Cardiac fibroblast (primary cell): ENCODE measurements at regions not wholly inside any gene's neighbourhood (a gene's known extent, or its start where the extent isn't known, plus 50 kb on each side); places are given as distances from the start of the nearest gene placed in this dataset.
"Not testable (repeated sequence)": the region's sequence is repeated elsewhere in the genome, so short reads cannot be mapped to it uniquely, and the experiment has no call there.

Source experiments
- DNase-seq, 2 donors: peaks; one replicate each; pipeline versions ENCODE4 v3.0.0 to v3.0.0-alpha.2; 2010; ENCODE audit warnings: low read depth in 2 of 2
- H3K4me3 ChIP-seq, 2 donors: replicated peaks in 1 of 2; 1 replicate in 1 of 2; 2 replicates in 1 of 2; pipeline ENCODE4 v1.5.1; 2011; ENCODE audit warnings: low read depth in 2 of 2, low read length in 2 of 2, mild to moderate bottlenecking in 2 of 2, moderate library complexity in 1 of 2
- CTCF ChIP-seq: IDR thresholded peaks from one replicate; pipeline ENCODE4 v1.5.1; 2011; ENCODE audit warnings: low read depth, mild to moderate bottlenecking, low read length, inconsistent platforms

DNA sequence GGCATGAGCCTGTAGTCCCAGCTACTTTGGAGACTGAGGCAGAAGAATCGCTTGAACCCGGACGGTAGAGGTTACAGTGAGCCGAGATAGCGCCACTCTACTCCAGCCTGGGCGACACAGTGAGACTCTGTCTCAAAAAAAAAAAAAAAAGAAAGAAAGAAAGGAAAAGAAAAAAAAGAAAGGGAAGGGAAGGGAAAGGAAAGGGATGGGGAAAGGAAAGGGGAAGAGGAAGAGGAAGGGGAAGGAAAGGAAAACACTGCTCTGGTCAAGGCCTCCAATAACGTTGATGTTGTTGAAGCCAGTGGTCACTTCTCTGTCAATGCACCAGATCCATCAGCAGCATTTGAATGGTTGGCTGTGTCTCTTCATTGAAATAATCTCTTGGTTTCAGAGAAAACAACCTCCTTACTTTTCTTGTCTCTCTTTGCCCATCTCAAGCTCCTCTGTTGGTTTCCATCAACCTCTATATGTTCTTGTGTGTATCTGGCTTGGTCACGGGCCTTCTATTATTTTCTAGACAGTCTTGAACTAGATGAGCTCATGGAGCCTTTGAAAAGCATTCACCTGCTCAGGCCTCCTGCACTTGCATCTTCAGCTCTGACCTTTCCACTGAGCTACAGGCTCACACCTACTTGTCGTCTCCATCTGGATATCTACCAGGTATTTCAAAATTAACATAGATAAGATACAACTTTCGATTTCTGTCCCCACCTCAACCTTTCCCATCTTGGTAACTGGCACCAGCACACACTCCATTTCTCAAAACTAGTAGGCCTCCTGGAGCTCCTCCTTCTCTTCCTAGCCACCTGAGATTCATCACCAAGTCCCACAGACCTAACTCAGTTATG is 69.4 kb upstream of the LAPTM4A start:
- TF ChIP-seq CTCF, result no peak
- no peak for DNase-seq
- H3K4me3 ChIP-seq, result no peak overlapping the region

GRCh38 chr2:20118051-20118450 is 66.6 kb upstream of the LAPTM4A start:
- TF ChIP-seq CTCF, result no peak
- DNase-seq, result no peak
- H3K4me3 ChIP-seq, result no peak overlapping the region

DNA sequence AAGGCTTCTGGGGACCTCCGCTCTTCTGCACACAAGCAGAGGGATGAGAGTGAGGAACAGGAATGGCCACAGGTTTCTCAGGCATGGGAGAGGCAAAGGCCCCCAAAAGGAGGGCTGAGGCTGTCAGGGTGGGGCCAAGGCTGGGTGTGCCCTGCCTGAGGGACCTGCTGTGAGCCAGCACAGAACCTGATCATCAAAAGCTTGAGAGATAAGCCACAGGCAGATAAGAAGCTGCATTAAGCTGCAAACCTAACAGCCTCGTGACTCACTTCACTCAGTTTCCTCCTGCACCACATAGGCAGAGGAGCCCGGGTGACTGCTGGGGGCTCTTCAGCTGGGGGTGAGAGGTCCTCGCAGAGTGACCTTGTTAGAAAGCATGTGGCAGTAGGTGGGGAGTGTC is 64.5 kb upstream of the LAPTM4A start:
- TF ChIP-seq CTCF, result no peak
- no peak for DNase-seq
- no peak overlapping the region for H3K4me3 ChIP-seq

DNA sequence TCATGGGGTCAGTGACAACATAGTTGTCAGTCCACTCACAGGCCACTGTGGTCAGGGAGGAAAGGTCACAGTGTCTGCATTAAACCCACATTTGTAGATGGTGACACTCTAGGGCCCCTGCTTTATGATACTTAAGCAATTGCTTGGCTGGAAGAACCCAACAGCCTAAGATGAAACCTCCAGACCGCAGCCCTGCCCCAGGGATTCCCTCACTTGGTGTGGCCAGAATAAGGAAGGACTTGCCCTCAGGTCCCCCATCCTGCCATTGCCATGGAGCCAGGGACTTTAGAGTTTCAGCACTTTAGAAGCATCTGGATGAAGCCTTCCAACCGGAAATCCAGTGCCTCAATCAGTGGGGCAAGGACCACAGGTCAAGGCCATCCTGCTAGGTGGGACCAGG is 63.9 kb upstream of the LAPTM4A start:
- no peak for DNase-seq
- no peak overlapping the region for H3K4me3 ChIP-seq
- TF ChIP-seq CTCF, result no peak

- TF ChIP-seq CTCF, result no peak
- DNase-seq, result no peak
- no peak overlapping the region for H3K4me3 ChIP-seq
Observed at GRCh38 chr2:20113986-20114938, 62.8 kb upstream of the LAPTM4A start.

GRCh38 chr2:20113004-20113796 is 61.8 kb upstream of the LAPTM4A start:
- no peak for DNase-seq
- H3K4me3 ChIP-seq, result no peak overlapping the region
- no peak for TF ChIP-seq CTCF

GRCh38 chr2:20112361-20112760 is 60.9 kb upstream of the LAPTM4A start:
- not testable (repeated sequence) for H3K4me3 ChIP-seq, DNase-seq
